Neuronal stem cell (in vitro differentiated cells): ENCODE measurements at regions not wholly inside any gene's neighbourhood (a gene's known extent, or its start where the extent isn't known, plus 50 kb on each side); places are given as distances from the start of the nearest gene placed in this dataset.

Source experiments
- DNase-seq: peaks from one replicate; pipeline ENCODE4 v3.0.0-alpha.2; 2013; ENCODE audit warnings: low spot score
- H2AFZ ChIP-seq: one replicate; pipeline ENCODE4 v1.6.1; 2013; ENCODE audit warnings: mild to moderate bottlenecking, low read length, inconsistent platforms
- H2AK5ac ChIP-seq: 2 replicates; pipeline ENCODE4 v1.6.1; 2013; ENCODE audit warnings: low read depth, mild to moderate bottlenecking, inconsistent platforms, low read length, moderate library complexity, mixed read lengths
- H2BK120ac ChIP-seq: 2 replicates; pipeline ENCODE4 v1.6.1; 2013; ENCODE audit warnings: low read depth, mild to moderate bottlenecking, inconsistent platforms, low read length, moderate library complexity, mixed read lengths
- H2BK12ac ChIP-seq: one replicate; pipeline ENCODE4 v1.6.1; 2013; ENCODE audit warnings: low read length, inconsistent platforms
- H2BK15ac ChIP-seq: 2 replicates; pipeline ENCODE4 v1.6.1; 2013; ENCODE audit warnings: mild to moderate bottlenecking, low read length, inconsistent platforms, mixed read lengths
- H2BK5ac ChIP-seq: one replicate; pipeline ENCODE4 v1.6.1; 2013; ENCODE audit warnings: inconsistent platforms, mild to moderate bottlenecking, low read length, moderate library complexity
- H3K14ac ChIP-seq: one replicate; pipeline ENCODE4 v1.6.1; 2013; ENCODE audit warnings: low read length, inconsistent platforms
- H3K18ac ChIP-seq: 2 replicates; pipeline ENCODE4 v1.6.1; 2013; ENCODE audit warnings: low read length, inconsistent platforms
- H3K23ac ChIP-seq: 2 replicates; pipeline ENCODE4 v1.6.1; 2013; ENCODE audit warnings: low read depth, mild to moderate bottlenecking, mixed read lengths, low read length, inconsistent platforms; ENCODE audit not compliant: poor library complexity
- H3K27ac ChIP-seq: replicated peaks from 3 replicates; pipeline ENCODE4 v1.5.1; 2013; ENCODE audit warnings: low read length, inconsistent platforms
- H3K27me3 ChIP-seq, 3 experiments: 2 replicates each; pipeline ENCODE4 v1.6.1; 2013; ENCODE audit warnings: low read length in 3 of 3, mild to moderate bottlenecking in 2 of 3, inconsistent platforms in 1 of 3, low read depth in 1 of 3, mixed read lengths in 1 of 3, moderate library complexity in 1 of 3; ENCODE audit not compliant: control insufficient read depth in 3 of 3, insufficient read depth in 3 of 3
- H3K36me3 ChIP-seq, 2 donors: replicated peaks in 1 of 2; 2 replicates each; pipeline ENCODE4 v1.6.1; 2013; ENCODE audit warnings: low read length in 2 of 2; ENCODE audit not compliant: control insufficient read depth in 2 of 2, insufficient read depth in 2 of 2
- H3K4ac ChIP-seq: 2 replicates; pipeline ENCODE4 v1.6.1; 2013; ENCODE audit warnings: inconsistent platforms, mild to moderate bottlenecking, low read length, moderate library complexity
- H3K4me1 ChIP-seq, 2 donors: 1 replicate in 1 of 2; 2 replicates in 1 of 2; pipeline ENCODE4 v1.6.1; 2013; ENCODE audit warnings: low read length in 2 of 2, low read depth in 1 of 2; ENCODE audit not compliant: control insufficient read depth in 2 of 2, insufficient read depth in 1 of 2
- H3K4me2 ChIP-seq: one replicate; pipeline ENCODE4 v1.6.1; 2013; ENCODE audit warnings: mild to moderate bottlenecking, low read length, inconsistent platforms; ENCODE audit not compliant: insufficient read depth, poor library complexity, severe bottlenecking
- H3K4me3 ChIP-seq, 2 donors: 2 replicates each; pipeline ENCODE4 v1.5.1; 2013; ENCODE audit warnings: low read length in 2 of 2, mild to moderate bottlenecking in 2 of 2, inconsistent platforms in 1 of 2, moderate library complexity in 1 of 2
- H3K79me1 ChIP-seq: one replicate; pipeline ENCODE4 v1.6.1; 2013; ENCODE audit warnings: low read depth, mild to moderate bottlenecking, inconsistent platforms, low read length, moderate library complexity
- H3K9ac ChIP-seq: one replicate; pipeline ENCODE4 v1.6.1; 2013; ENCODE audit warnings: mild to moderate bottlenecking, low read depth, low read length, inconsistent platforms; ENCODE audit not compliant: poor library complexity
- H3K9me3 ChIP-seq, 2 donors: replicated peaks in 1 of 2; 2 replicates each; pipeline versions ENCODE3 to v1.6.1; 2013; ENCODE audit warnings: low read length in 2 of 2, mild to moderate bottlenecking in 2 of 2, inconsistent platforms in 1 of 2, low read depth in 1 of 2, mixed read lengths in 1 of 2, moderate library complexity in 1 of 2; ENCODE audit not compliant: control insufficient read depth in 2 of 2, insufficient read depth in 1 of 2
- H4K8ac ChIP-seq: one replicate; pipeline ENCODE4 v1.6.1; 2013; ENCODE audit warnings: low read depth, mild to moderate bottlenecking, inconsistent platforms, low read length, moderate library complexity
- H4K91ac ChIP-seq: one replicate; pipeline ENCODE4 v1.6.1; 2013; ENCODE audit warnings: low read length, low read depth, mild to moderate bottlenecking, inconsistent platforms; ENCODE audit not compliant: poor library complexity
- WGBS, 2 donors: extraction: QIAGEN DNeasy Blood & Tissue Kit; methylation state at CpG; one replicate each; pipeline ENCODE4 v1.1.7; 2013; ENCODE audit warnings: missing lambda C conversion rate in 2 of 2, mixed read lengths in 1 of 2; ENCODE audit not compliant: insufficient read length in 2 of 2, insufficient replicate concordance in 1 of 2; ENCODE audit errors: extremely low coverage in 2 of 2; 5-methylcytosine and 5-hydroxymethylcytosine counted together

DNA sequence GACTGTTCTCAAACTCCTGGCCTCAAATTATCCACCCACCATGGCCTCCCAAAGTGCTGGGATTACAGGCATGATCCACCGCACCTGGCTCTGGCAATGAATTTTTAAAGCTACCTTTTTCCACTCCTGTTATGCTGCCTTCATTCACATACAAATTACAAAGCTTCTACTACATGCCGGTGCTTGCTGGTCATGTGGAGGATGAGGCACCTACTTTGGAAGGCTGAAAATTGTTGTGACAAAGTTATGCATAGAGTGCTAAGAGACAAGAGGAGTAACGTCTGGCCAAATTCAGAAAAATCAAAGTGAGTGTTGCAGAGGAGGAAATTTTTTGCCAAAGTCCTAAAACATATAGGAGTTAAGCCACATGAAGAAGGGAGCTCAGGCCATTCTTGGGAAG, 191.7 kb upstream of the PPFIA2 start:
- H3K9me3 ChIP-seq: no peaks in the 10 kb centered on the region
- no peak overlapping the region for H2BK12ac ChIP-seq
- H3K4me3 ChIP-seq: no peak overlapping the region
- no peak for DNase-seq
- no peak overlapping the region for H2BK15ac ChIP-seq
- no peak overlapping the region for H3K14ac ChIP-seq
- no peak overlapping the region for H3K4me2 ChIP-seq
- no peak overlapping the region for H3K27ac ChIP-seq
- WGBS, 2 donors: no CpG with 5 or more reads among the region's 3 CpGs
- H3K79me1 ChIP-seq: no peaks in the 10 kb centered on the region
- H2BK120ac ChIP-seq: no peak overlapping the region
- no peak overlapping the region for H4K91ac ChIP-seq
- H3K18ac ChIP-seq: no peak overlapping the region
- no peak overlapping the region for H3K4ac ChIP-seq
- H2AFZ ChIP-seq: no peak overlapping the region
- H3K4me1 ChIP-seq: no peaks in the 10 kb centered on the region
- H4K8ac ChIP-seq: no peak overlapping the region
- H3K36me3 ChIP-seq: no peaks in the 10 kb centered on the region
- no peak overlapping the region for H2BK5ac ChIP-seq
- H2AK5ac ChIP-seq: no peak overlapping the region
- H3K23ac ChIP-seq: no peak overlapping the region
- H3K27me3 ChIP-seq: no peaks in the 10 kb centered on the region
- no peak overlapping the region for H3K9ac ChIP-seq

- no peak for DNase-seq
- H4K91ac ChIP-seq: no peak overlapping the region
- no peak overlapping the region for H3K4me2 ChIP-seq
- H3K23ac ChIP-seq: no peak overlapping the region
- H3K36me3 ChIP-seq: no peaks in the 10 kb centered on the region
- no peak overlapping the region for H3K27ac ChIP-seq
- no CpG with 5 or more reads among the region's 2 CpGs for WGBS, 2 donors
- no peak overlapping the region for H3K14ac ChIP-seq
- no peak overlapping the region for H2BK15ac ChIP-seq
- H2AK5ac ChIP-seq: no peak overlapping the region
- no peak overlapping the region for H2BK5ac ChIP-seq
- no peak overlapping the region for H3K18ac ChIP-seq
- no peak overlapping the region for H4K8ac ChIP-seq
- H2AFZ ChIP-seq: no peak overlapping the region
- H3K9me3 ChIP-seq: no peaks in the 10 kb centered on the region
- no peaks in the 10 kb centered on the region for H3K79me1 ChIP-seq
- H3K4me3 ChIP-seq: no peak overlapping the region
- H3K27me3 ChIP-seq: no peaks in the 10 kb centered on the region
- H3K4ac ChIP-seq: no peak overlapping the region
- no peak overlapping the region for H3K9ac ChIP-seq
- H3K4me1 ChIP-seq: no peaks in the 10 kb centered on the region
- H2BK120ac ChIP-seq: no peak overlapping the region
- H2BK12ac ChIP-seq: no peak overlapping the region
Measured at GRCh38 chr12:81949841-81950308, 190.7 kb upstream of the PPFIA2 start.

DNA sequence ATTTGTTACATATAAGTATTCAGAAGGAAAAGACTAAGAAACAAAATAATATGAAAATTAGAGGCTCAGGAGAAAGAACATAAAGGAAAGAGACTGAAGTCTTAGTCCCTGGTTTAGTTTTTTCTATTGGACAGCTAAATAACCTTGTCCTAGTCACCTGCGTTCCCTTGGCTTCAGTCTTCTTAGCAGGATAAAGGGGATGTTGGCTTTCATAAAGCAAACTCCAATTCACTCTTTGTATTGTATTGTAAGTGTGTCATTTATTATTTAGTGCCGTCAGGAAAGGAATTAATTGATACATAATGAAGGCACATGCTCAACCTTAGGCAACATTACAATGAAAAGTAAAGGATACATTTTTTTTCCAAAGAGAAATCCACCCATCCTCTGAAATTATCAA, 190.3 kb upstream of the PPFIA2 start:
- H3K4me2 ChIP-seq: no peak overlapping the region
- no peak overlapping the region for H3K23ac ChIP-seq
- H4K91ac ChIP-seq: no peak overlapping the region
- no peak overlapping the region for H3K4ac ChIP-seq
- WGBS, 2 donors: no CpG with 5 or more reads among the region's 2 CpGs
- H3K79me1 ChIP-seq: no peaks in the 10 kb centered on the region
- DNase-seq: no peak
- no peak overlapping the region for H3K14ac ChIP-seq
- H3K18ac ChIP-seq: no peak overlapping the region
- no peak overlapping the region for H2AK5ac ChIP-seq
- no peak overlapping the region for H2BK15ac ChIP-seq
- H3K9ac ChIP-seq: no peak overlapping the region
- H3K9me3 ChIP-seq: no peaks in the 10 kb centered on the region
- no peaks in the 10 kb centered on the region for H3K36me3 ChIP-seq
- H2BK12ac ChIP-seq: no peak overlapping the region
- H2AFZ ChIP-seq: no peak overlapping the region
- H3K4me3 ChIP-seq: no peak overlapping the region
- no peak overlapping the region for H2BK5ac ChIP-seq
- no peak overlapping the region for H4K8ac ChIP-seq
- H3K27me3 ChIP-seq: no peaks in the 10 kb centered on the region
- no peak overlapping the region for H2BK120ac ChIP-seq
- H3K27ac ChIP-seq: no peak overlapping the region
- H3K4me1 ChIP-seq: no peaks in the 10 kb centered on the region

- no peak overlapping the region for H4K91ac ChIP-seq
- H2BK5ac ChIP-seq: no peak overlapping the region
- H3K36me3 ChIP-seq: no peaks in the 10 kb centered on the region
- H3K23ac ChIP-seq: no peak overlapping the region
- H3K4ac ChIP-seq: no peak overlapping the region
- no peak overlapping the region for H3K4me2 ChIP-seq
- no peak overlapping the region for H4K8ac ChIP-seq
- no peak overlapping the region for H3K4me3 ChIP-seq
- no peaks in the 10 kb centered on the region for H3K79me1 ChIP-seq
- H2BK15ac ChIP-seq: no peak overlapping the region
- no peak overlapping the region for H3K18ac ChIP-seq
- H2BK12ac ChIP-seq: no peak overlapping the region
- H3K27me3 ChIP-seq: no peaks in the 10 kb centered on the region
- no peak overlapping the region for H3K14ac ChIP-seq
- WGBS, 2 donors: no CpG with 5 or more reads among the region's 2 CpGs
- no peak overlapping the region for H2BK120ac ChIP-seq
- DNase-seq: no peak
- H3K27ac ChIP-seq: no peak overlapping the region
- H2AFZ ChIP-seq: no peak overlapping the region
- no peak overlapping the region for H2AK5ac ChIP-seq
- no peak overlapping the region for H3K9ac ChIP-seq
- no peaks in the 10 kb centered on the region for H3K4me1 ChIP-seq
- no peaks in the 10 kb centered on the region for H3K9me3 ChIP-seq
Measured at GRCh38 chr12:81944886-81945285, 185.7 kb upstream of the PPFIA2 start.
